ENCODE measurements at regions not wholly inside any gene's neighbourhood (a gene's known extent, or its start where the extent isn't known, plus 50 kb on each side); places are given as distances from the start of the nearest gene placed in this dataset.
"Not testable (repeated sequence)": the region's sequence is repeated elsewhere in the genome, so short reads cannot be mapped to it uniquely, and the experiment has no call there.

- DNase-seq (ENCODE audit: low read depth in 3 of 3) = no peak
Observed at GRCh38 chr3:109803274-109803673, 465.9 kb upstream of the DPPA4 start.

GRCh38 chr3:109804697-109805096 lies 467.4 kb upstream of the DPPA4 start:
- DNase-seq (ENCODE audit: low read depth in 3 of 3) = no peak

GRCh38 chr3:109806929-109807328 lies 469.6 kb upstream of the DPPA4 start:
- DNase-seq (ENCODE audit: low read depth in 3 of 3) = peak; percentile 2 to 28 (median 4)

- no peak for DNase-seq (ENCODE audit: low read depth in 3 of 3)
Observed at GRCh38 chr3:109809513-109809912, 472.2 kb upstream of the DPPA4 start.

- no peak for DNase-seq (ENCODE audit: low read depth in 3 of 3)
Observed at GRCh38 chr3:109818081-109818480, 480.7 kb upstream of the DPPA4 start.

- no peak for DNase-seq (ENCODE audit: low read depth in 3 of 3)
Observed at GRCh38 chr3:109819734-109820133, 482.4 kb upstream of the DPPA4 start.

GRCh38 chr3:109825971-109826810 lies 488.8 kb upstream of the DPPA4 start:
- no peak for DNase-seq (ENCODE audit: low read depth in 3 of 3)

- DNase-seq (ENCODE audit: low read depth in 3 of 3) = no peak
Observed at GRCh38 chr3:109831403-109831802, 494.1 kb upstream of the DPPA4 start.

- DNase-seq (ENCODE audit: low read depth in 3 of 3) = no peak
Observed at GRCh38 chr3:109835958-109836357, 498.6 kb upstream of the DPPA4 start.

- no peak for DNase-seq (ENCODE audit: low read depth in 3 of 3)
Observed at GRCh38 chr3:109851854-109852253, 514.5 kb upstream of the DPPA4 start.

- no peak for DNase-seq (ENCODE audit: low read depth in 3 of 3)
Observed at GRCh38 chr3:109852283-109852682, 514.9 kb upstream of the DPPA4 start.

- DNase-seq (ENCODE audit: low read depth in 3 of 3) = no peak
Observed at GRCh38 chr3:109853077-109853731, 515.9 kb upstream of the DPPA4 start.

GRCh38 chr3:109863701-109864100 lies 526.4 kb upstream of the DPPA4 start:
- no peak for DNase-seq (ENCODE audit: low read depth in 3 of 3)

GRCh38 chr3:109864452-109864851 lies 527.1 kb upstream of the DPPA4 start:
- DNase-seq (ENCODE audit: low read depth in 3 of 3) = no peak

GRCh38 chr3:109869586-109869985 lies 532.2 kb upstream of the DPPA4 start:
- no peak for DNase-seq (ENCODE audit: low read depth in 3 of 3)

GRCh38 chr3:109874896-109875708 lies 537.8 kb upstream of the DPPA4 start:
- no peak for DNase-seq (ENCODE audit: low read depth in 3 of 3)

GRCh38 chr3:109877616-109878015 lies 540.3 kb upstream of the DPPA4 start:
- DNase-seq (ENCODE audit: low read depth in 3 of 3) = not testable (repeated sequence)

- DNase-seq (ENCODE audit: low read depth in 3 of 3) = no peak
Observed at GRCh38 chr3:109882144-109882543, 544.8 kb upstream of the DPPA4 start.

GRCh38 chr3:109887293-109887692 lies 549.9 kb upstream of the DPPA4 start:
- no peak for DNase-seq (ENCODE audit: low read depth in 3 of 3)

GRCh38 chr3:109888026-109888425 lies 550.7 kb upstream of the DPPA4 start:
- no peak for DNase-seq (ENCODE audit: low read depth in 3 of 3)

- no peak for DNase-seq (ENCODE audit: low read depth in 3 of 3)
Observed at GRCh38 chr3:109897734-109898133, 560.4 kb upstream of the DPPA4 start.

GRCh38 chr3:109899925-109900324 lies 562.6 kb upstream of the DPPA4 start:
- DNase-seq (ENCODE audit: low read depth in 3 of 3) = no peak
